ENCODE measurements at regions not wholly inside any gene's neighbourhood (a gene's known extent, or its start where the extent isn't known, plus 50 kb on each side); places are given as distances from the start of the nearest gene placed in this dataset.

GRCh38 chr16:51310159-51310558 is 159.1 kb upstream of the SALL1 start:
- no peak overlapping the region for H3K4me3 ChIP-seq
- TF ChIP-seq EP300 (IDR thresholded peaks at IDR 0.05), result no peak
- no peak for TF ChIP-seq CTCF (IDR thresholded peaks at IDR 0.05)
- no peak for TF ChIP-seq POLR2A (IDR thresholded peaks at IDR 0.05; ENCODE audit: low read depth)
- TF ChIP-seq POLR2AphosphoS5 (IDR thresholded peaks at IDR 0.05), result no peak
- no peaks in the 10 kb centered on the region for H3K36me3 ChIP-seq
- H3K27me3 ChIP-seq, result no peaks in the 10 kb centered on the region
- peaks cover 0 to 3% (median 0%) of the 10 kb centered on the region in 4 donors for H3K9me3 ChIP-seq
- intact Hi-C loops (cut with DNase I), result no loop called here
- no peaks in the 10 kb centered on the region for H3K4me1 ChIP-seq
- no peak for DNase-seq (ENCODE audit: extremely low spot score)
- no peak overlapping the region for H3K27ac ChIP-seq (replicated peaks in 1 of 4)

GRCh38 chr16:51306886-51307595 is 156.0 kb upstream of the SALL1 start:
- Histone ChIP-seq H3K4me1 (no peaks in the 10 kb centered on the region), H3K27ac (replicated peaks in 1 of 4) (no peak overlapping the region), H3K36me3 (no peaks in the 10 kb centered on the region), H3K4me3 (no peak overlapping the region), H3K27me3 (no peaks in the 10 kb centered on the region), H3K9me3 (peaks cover 0 to 3% (median 0%) of the 10 kb centered on the region in 4 donors)
- TF ChIP-seq CTCF (IDR thresholded peaks at IDR 0.05) (no peak), POLR2A (IDR thresholded peaks at IDR 0.05; ENCODE audit: low read depth) (no peak), POLR2AphosphoS5 (IDR thresholded peaks at IDR 0.05) (no peak), EP300 (IDR thresholded peaks at IDR 0.05) (no peak)
- intact Hi-C loops (cut with DNase I), result no loop called here
- 55% methylated on average over 4 of the region's 4 CpGs for WGBS
- no peak for DNase-seq (ENCODE audit: extremely low spot score)

DNA sequence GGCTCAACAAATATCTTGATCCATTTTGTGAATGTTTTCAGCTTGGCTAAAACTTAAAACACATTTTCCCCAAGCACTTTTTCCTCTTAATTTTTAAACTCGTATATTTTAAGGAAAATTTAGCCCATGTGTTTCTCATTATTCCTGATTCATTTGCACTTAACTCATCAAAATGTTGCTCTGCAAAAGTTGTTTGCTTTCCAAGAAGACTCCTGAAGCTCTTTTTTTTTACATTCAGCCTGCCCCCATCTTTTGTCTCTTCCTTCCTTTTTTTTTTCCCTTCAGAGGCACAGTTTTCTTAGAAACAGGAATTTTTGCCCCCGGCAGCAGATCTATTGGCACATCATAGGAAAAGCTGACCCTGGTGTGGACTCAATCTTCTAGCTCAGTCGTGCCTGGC is 155.0 kb upstream of the SALL1 start:
- Histone ChIP-seq H3K9me3 (no peaks in the 10 kb centered on the region), H3K27ac (replicated peaks in 1 of 4) (no peak overlapping the region), H3K4me1 (no peaks in the 10 kb centered on the region), H3K4me3 (no peak overlapping the region), H3K36me3 (no peaks in the 10 kb centered on the region), H3K27me3 (no peaks in the 10 kb centered on the region)
- TF ChIP-seq CTCF (IDR thresholded peaks at IDR 0.05) (no peak), POLR2AphosphoS5 (IDR thresholded peaks at IDR 0.05) (no peak), EP300 (IDR thresholded peaks at IDR 0.05) (no peak), POLR2A (IDR thresholded peaks at IDR 0.05; ENCODE audit: low read depth) (no peak)
- 49% methylated on average over 3 of the region's 3 CpGs for WGBS
- no peak for DNase-seq (ENCODE audit: extremely low spot score)
- intact Hi-C loops (cut with DNase I), result no loop called here

DNA sequence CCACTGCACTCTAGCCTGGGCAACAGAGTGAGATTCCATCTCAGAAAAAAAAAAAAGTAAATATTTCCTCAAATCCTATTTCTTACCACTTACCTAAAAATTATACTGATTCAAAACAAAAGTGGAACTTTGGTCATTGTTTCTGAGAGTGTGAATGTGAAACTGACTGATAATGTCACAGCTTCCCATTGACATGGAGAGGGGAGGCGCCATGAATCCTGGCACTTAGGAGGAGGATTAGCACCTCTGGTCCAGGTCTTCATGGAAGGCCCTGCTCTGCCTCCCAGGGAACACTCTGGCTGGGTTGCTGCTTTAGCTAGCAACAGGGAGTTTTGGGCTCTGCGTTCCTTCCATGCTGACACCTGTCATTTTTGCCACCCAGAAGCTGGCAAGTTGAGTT is 154.3 kb upstream of the SALL1 start:
- no peaks in the 10 kb centered on the region for H3K4me1 ChIP-seq
- no peak for DNase-seq (ENCODE audit: extremely low spot score)
- H3K4me3 ChIP-seq, result no peak overlapping the region
- intact Hi-C loops (cut with DNase I), result no loop called here
- no peaks in the 10 kb centered on the region for H3K9me3 ChIP-seq
- H3K36me3 ChIP-seq, result no peaks in the 10 kb centered on the region
- H3K27me3 ChIP-seq, result no peaks in the 10 kb centered on the region
- TF ChIP-seq CTCF (IDR thresholded peaks at IDR 0.05), result no peak
- TF ChIP-seq POLR2A (IDR thresholded peaks at IDR 0.05; ENCODE audit: low read depth), result no peak
- TF ChIP-seq POLR2AphosphoS5 (IDR thresholded peaks at IDR 0.05), result no peak
- no peak for TF ChIP-seq EP300 (IDR thresholded peaks at IDR 0.05)
- no peak overlapping the region for H3K27ac ChIP-seq (replicated peaks in 1 of 4)
- 96% methylated on average over 2 of the region's 2 CpGs for WGBS

DNA sequence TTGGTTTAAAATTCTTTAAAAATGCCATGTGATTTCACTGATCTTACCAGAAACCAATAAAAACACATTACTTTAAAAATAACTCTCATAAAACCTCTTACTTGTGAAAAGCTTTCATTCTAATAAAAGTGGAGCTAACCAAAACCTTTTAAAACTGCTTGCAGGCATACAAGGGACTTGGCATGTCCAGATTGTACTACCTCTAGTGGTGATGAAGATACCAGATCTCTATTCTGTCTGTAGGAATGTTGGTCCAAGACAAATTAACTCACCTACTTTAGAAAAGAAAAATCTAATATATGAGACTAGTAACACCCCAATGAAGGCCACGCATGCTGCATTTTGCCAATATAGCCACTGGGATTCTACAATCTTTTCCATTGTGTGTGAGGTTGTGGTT is 151.0 kb upstream of the SALL1 start:
- intact Hi-C loops (cut with DNase I), result no loop called here
- H3K4me1 ChIP-seq, result no peaks in the 10 kb centered on the region
- 75% methylated on average over 1 of the region's 1 CpG for WGBS
- H3K27ac ChIP-seq (replicated peaks in 1 of 4), result no peak overlapping the region
- H3K9me3 ChIP-seq, result peaks cover 0 to 12% (median 9%) of the 10 kb centered on the region in 4 donors
- no peak for DNase-seq (ENCODE audit: extremely low spot score)
- H3K27me3 ChIP-seq, result no peaks in the 10 kb centered on the region
- no peaks in the 10 kb centered on the region for H3K36me3 ChIP-seq
- no peak overlapping the region for H3K4me3 ChIP-seq
- TF ChIP-seq EP300 (IDR thresholded peaks at IDR 0.05), result no peak
- TF ChIP-seq POLR2A (IDR thresholded peaks at IDR 0.05; ENCODE audit: low read depth), result no peak
- no peak for TF ChIP-seq POLR2AphosphoS5 (IDR thresholded peaks at IDR 0.05)
- TF ChIP-seq CTCF (IDR thresholded peaks at IDR 0.05), result no peak
